ENCODE measurements at regions not wholly inside any gene's neighbourhood (a gene's known extent, or its start where the extent isn't known, plus 50 kb on each side); places are given as distances from the start of the nearest gene placed in this dataset.
A peak's percentile ranks its signal among the peaks of the same experiment; 100 is the strongest.

DNA sequence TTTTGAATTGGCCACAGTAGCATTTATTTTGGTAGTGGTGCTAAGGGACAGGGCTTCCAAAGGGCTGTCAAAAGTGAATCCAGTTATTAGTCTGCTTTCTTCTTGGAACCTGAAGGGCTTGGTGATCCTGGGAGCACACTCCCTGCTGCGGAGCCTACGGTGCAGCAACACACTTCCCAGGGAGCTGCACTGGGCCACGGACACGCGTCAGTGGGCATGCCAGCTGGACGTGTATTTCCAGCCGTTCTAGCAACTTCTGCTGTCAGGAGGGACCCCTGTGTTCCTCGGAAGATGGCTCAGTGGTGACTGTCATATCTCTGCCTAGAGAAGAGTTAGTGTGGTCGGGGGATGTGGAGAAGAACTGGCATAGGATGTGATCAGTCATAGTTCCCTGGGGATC, 204.6 kb downstream of the SOCS6 start:
- FAIRE-seq (no peak), DNase-seq (ENCODE audit: low read depth, low spot score) (no peak)
- Histone ChIP-seq H2AFZ (ENCODE audit: control insufficient read depth, low read length) (no peak overlapping the region), H3K9me1 (ENCODE audit: control insufficient read depth, extremely low read depth, insufficient read depth, low read length) (no peaks in the 10 kb centered on the region), H3K9ac (ENCODE audit: control insufficient read depth, extremely low read depth, insufficient read depth, low read length) (no peak overlapping the region), H3K4me3 (ENCODE audit: control insufficient read depth in 2 of 3, extremely low read depth in 1 of 3, insufficient read depth in 2 of 3, low read depth in 1 of 3, low read length in 3 of 3) (no peak overlapping the region), H3K36me3 (ENCODE audit: control insufficient read depth in 2 of 2, extremely low read depth in 1 of 2, insufficient read depth in 2 of 2, low read length in 2 of 2) (no peaks in the 10 kb centered on the region), H3K4me1 (ENCODE audit: control insufficient read depth, extremely low read depth, insufficient read depth, low read length) (no peaks in the 10 kb centered on the region), H4K20me1 (ENCODE audit: control insufficient read depth, extremely low read depth, insufficient read depth, low read length) (no peaks in the 10 kb centered on the region), H3K79me2 (ENCODE audit: control insufficient read depth, insufficient read depth, low read length) (no peaks in the 10 kb centered on the region), H3K27me3 (ENCODE audit: control insufficient read depth, extremely low read depth, insufficient read depth, low read length) (no peaks in the 10 kb centered on the region), H3K9me3 (ENCODE audit: control insufficient read depth, low read depth, low read length) (no peaks in the 10 kb centered on the region), H3K27ac (ENCODE audit: control insufficient read depth, insufficient read depth, low read length) (no peak overlapping the region), H3K4me2 (ENCODE audit: control insufficient read depth, extremely low read depth, insufficient read depth, low read depth, low read length) (no peak overlapping the region)
- TF ChIP-seq, protein P1, sequence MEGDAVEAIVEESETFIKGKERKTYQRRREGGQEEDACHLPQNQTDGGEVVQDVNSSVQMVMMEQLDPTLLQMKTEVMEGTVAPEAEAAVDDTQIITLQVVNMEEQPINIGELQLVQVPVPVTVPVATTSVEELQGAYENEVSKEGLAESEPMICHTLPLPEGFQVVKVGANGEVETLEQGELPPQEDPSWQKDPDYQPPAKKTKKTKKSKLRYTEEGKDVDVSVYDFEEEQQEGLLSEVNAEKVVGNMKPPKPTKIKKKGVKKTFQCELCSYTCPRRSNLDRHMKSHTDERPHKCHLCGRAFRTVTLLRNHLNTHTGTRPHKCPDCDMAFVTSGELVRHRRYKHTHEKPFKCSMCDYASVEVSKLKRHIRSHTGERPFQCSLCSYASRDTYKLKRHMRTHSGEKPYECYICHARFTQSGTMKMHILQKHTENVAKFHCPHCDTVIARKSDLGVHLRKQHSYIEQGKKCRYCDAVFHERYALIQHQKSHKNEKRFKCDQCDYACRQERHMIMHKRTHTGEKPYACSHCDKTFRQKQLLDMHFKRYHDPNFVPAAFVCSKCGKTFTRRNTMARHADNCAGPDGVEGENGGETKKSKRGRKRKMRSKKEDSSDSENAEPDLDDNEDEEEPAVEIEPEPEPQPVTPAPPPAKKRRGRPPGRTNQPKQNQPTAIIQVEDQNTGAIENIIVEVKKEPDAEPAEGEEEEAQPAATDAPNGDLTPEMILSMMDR (optimal IDR thresholded peaks at IDR 0.05 in 1 of 3, IDR thresholded peaks at IDR 0.05 in 1 of 3, conservative IDR thresholded peaks at IDR 0.05 in 1 of 3; ENCODE audit: extremely low read depth in 1 of 3, insufficient read depth in 2 of 3, low read length in 3 of 3): no peak
- no peak for TF ChIP-seq EZH2 (IDR thresholded peaks at IDR 0.05; ENCODE audit: low read length)
- dilution Hi-C loops (cut with MboI; ENCODE audit: extremely low pct_ligation_motif_present, low sequenced_read_pairs): no loop called here

DNA sequence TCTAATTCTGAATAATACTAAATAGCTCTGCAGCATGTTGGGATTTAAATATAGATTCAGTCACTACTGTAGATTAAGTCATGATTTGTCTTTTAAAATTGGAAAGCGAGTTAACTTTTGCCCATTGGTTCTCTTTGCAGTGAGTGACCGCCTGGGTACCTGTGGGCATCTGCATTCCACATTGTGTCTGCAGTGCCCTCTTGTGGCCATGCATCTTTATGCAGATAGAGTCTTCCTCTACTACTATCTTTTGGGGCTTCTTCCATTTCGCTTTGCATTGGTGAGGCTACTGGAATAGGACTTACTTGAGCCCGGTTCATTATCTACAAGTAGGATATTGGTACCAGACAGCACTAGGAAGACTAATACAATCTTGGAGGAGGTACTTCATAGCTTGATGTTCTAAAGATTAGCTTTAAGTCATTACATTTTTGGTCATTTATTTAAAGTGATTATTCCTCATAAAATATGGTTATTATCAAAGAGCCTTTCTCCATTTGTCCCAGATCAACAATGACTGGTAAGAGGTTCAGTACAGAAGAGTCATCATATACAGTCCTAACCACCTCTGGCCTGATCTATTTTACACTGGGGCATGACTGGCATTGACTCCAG, 203.0 kb downstream of the SOCS6 start:
- H3K4me2 ChIP-seq (ENCODE audit: control insufficient read depth, extremely low read depth, insufficient read depth, low read depth, low read length): no peak overlapping the region
- peaks cover 4% of the 10 kb centered on the region for H3K27me3 ChIP-seq (ENCODE audit: control insufficient read depth, extremely low read depth, insufficient read depth, low read length)
- dilution Hi-C loops (cut with MboI; ENCODE audit: extremely low pct_ligation_motif_present, low sequenced_read_pairs): no loop called here
- H2AFZ ChIP-seq (ENCODE audit: control insufficient read depth, low read length): no peak overlapping the region
- no peak for TF ChIP-seq EZH2 (IDR thresholded peaks at IDR 0.05; ENCODE audit: low read length)
- TF ChIP-seq, protein P1 (optimal IDR thresholded peaks at IDR 0.05 in 1 of 3, IDR thresholded peaks at IDR 0.05 in 1 of 3, conservative IDR thresholded peaks at IDR 0.05 in 1 of 3; ENCODE audit: extremely low read depth in 1 of 3, insufficient read depth in 2 of 3, low read length in 3 of 3): peak; percentile 64 to 84 (median 81)
- DNase-seq (ENCODE audit: low read depth, low spot score) (no peak), FAIRE-seq (peak; percentile 46)
- no peaks in the 10 kb centered on the region for H3K9me3 ChIP-seq (ENCODE audit: control insufficient read depth, low read depth, low read length)
- H3K79me2 ChIP-seq (ENCODE audit: control insufficient read depth, insufficient read depth, low read length): no peaks in the 10 kb centered on the region
- no peaks in the 10 kb centered on the region for H3K36me3 ChIP-seq (ENCODE audit: control insufficient read depth in 2 of 2, extremely low read depth in 1 of 2, insufficient read depth in 2 of 2, low read length in 2 of 2)
- no peak overlapping the region for H3K9ac ChIP-seq (ENCODE audit: control insufficient read depth, extremely low read depth, insufficient read depth, low read length)
- no peak overlapping the region for H3K4me3 ChIP-seq (ENCODE audit: control insufficient read depth in 2 of 3, extremely low read depth in 1 of 3, insufficient read depth in 2 of 3, low read depth in 1 of 3, low read length in 3 of 3)
- no peaks in the 10 kb centered on the region for H4K20me1 ChIP-seq (ENCODE audit: control insufficient read depth, extremely low read depth, insufficient read depth, low read length)
- no peak overlapping the region for H3K27ac ChIP-seq (ENCODE audit: control insufficient read depth, insufficient read depth, low read length)
- no peaks in the 10 kb centered on the region for H3K4me1 ChIP-seq (ENCODE audit: control insufficient read depth, extremely low read depth, insufficient read depth, low read length)
- no peaks in the 10 kb centered on the region for H3K9me1 ChIP-seq (ENCODE audit: control insufficient read depth, extremely low read depth, insufficient read depth, low read length)
